ENCODE measurements at regions not wholly inside any gene's neighbourhood (a gene's known extent, or its start where the extent isn't known, plus 50 kb on each side); places are given as distances from the start of the nearest gene placed in this dataset.

DNA sequence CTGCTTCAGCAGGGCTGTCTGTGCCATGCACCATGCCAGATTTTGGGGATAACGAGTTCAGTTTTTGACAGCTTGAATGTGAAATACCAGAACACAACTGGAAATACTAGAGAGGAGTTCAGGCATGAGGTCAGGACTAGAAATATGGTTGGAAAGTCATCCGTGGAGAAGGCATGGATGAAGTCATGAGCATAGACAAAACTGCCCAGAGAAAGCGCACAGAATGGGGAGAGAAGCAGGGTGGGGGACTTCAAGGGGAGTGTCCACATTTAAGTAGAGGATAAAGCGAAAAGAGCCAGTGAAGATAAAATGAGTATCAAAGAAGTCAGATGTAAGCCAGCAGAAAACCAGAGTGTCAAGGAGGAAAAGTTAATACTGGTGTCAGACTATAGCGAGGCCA lies 653.4 kb upstream of the ARID1B start:
- no peak for DNase-seq

DNA sequence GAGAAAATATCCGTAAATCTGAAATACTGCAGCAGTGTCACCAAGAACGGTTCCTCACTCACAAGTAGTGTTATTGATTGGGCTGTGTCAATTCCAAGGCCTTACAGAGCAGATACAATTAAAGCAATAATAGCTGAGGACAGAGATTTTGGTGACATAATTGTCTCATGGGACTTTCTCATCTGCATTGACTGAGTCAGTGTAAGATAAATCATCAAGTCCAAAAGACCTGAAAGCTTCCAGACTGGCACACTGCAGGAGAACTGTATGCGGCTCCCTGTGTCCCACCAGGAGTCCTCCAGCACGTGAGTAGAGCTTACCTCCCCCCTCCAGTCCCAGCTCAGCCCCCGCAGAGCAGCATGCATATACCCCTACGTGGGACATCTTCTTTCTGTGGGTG lies 655.2 kb upstream of the ARID1B start:
- no peak for DNase-seq

DNA sequence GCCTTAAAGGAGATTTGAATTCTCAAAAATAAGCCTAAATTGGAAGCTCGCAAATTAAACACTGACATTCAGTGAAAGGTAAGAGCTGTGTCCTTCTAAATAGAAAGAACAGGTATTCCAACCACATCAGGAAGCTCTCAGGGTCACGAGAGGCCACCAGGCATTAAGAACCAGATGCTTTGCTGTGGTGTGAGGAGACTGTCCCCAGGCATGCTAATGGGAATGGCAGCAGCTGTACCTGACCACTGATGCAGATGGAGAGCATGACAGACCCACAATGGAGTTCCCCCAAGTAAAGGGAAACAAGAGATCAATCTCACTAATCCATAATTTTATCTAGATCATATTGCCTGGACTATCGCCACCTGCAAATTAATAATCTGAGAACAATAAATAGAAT lies 658.9 kb upstream of the NOX3 start:
- DNase-seq: no peak

DNA sequence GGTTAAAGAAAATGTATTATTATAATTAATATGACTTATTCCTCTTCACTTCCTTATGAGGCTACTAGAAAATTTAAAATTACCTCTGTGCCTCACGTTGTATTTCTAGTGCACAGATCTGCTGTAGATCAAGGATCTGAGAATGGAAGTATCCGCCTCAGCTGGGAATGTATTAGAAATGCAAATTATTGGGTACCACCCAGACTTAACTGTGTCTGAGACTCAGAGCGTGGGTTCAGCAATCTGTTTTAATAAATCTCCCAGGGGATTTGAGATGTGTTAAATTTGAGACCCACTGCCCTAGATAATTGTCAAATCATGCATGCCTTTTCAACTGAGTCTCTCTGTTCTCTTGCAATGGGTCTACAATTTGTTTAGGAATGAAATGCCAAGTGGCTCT lies 658.0 kb upstream of the NOX3 start:
- no peak for DNase-seq

DNA sequence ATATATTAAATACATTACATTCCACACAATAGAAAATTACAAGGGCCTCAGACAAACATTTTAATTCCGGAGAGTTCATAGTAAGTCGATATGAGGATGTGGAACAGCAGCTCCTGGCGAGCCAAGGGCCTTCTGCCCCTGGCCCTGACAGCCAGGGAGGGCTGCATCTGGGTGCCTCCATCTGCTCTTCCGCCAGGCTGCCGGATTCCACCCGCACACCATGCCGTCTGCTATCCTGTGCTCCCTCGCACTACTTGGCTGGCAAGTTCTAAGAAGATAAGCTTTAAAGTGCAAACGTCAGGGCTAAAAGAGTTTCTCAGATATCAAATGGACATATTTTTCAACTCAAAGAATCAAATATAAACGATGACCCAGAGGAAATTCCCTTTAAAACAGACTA lies 656.3 kb upstream of the NOX3 start:
- no peak for DNase-seq

DNA sequence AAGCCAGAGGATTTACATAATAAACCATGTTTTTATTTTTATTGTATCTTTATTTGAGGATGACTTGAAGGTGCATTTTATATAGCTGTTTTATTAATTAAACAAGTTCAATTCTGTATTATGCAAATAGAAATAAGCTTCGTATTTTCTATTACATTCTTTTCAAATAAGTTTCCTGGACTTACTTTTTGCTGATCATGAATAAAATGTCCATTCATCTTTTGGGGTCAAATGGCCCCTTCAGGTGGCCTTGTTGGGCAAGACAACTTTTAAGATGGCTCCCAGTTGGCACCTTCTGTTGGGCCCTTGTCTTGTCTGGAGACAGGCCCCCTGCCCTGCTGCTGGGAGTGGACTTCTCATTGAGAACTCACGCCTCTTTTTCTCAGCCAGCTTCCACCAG lies 654.6 kb upstream of the NOX3 start:
- no peak for DNase-seq

DNA sequence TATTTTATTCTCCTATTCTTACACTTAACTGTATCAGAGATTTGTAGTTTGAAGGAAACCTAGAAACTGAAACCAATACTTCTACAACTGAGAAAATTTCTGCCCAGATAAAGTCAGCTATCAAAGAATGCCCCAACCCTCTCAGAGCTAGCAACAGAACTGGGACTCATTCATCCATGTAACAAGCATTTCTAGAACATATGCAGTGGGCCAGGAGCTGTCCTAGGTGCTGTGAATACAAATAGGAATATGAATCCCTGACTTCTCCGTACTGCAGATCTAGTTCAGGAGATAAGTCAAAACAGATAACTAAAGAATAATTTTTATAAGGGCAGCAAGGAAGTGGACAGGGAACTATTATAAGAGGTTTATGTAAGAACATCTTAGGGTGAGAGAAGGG lies 654.1 kb upstream of the NOX3 start:
- DNase-seq: peak; percentile 4

DNA sequence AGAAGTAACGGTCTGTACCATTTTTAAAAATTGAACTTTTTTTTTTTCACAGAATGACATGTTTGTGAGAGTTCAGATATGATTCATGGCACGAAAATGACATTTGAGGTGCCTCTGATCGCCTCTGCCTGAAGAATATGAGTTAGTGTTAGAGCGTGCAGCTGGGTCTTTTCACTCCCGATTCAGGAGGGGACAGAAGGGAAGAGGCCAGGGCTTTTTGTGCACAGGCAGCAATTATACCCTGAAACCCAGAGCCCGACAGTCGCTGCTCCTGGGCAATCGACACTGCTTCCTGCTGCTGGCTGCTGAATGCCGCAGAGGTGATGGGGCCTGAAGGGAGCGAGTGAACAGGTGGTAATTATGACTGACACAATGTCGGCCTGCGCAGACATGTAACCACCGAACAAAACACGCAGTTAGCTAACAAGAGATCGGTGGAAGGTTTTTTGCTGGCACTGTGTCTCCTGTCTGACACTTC lies 652.0 kb upstream of the NOX3 start:
- peak; percentile 50 for DNase-seq

DNA sequence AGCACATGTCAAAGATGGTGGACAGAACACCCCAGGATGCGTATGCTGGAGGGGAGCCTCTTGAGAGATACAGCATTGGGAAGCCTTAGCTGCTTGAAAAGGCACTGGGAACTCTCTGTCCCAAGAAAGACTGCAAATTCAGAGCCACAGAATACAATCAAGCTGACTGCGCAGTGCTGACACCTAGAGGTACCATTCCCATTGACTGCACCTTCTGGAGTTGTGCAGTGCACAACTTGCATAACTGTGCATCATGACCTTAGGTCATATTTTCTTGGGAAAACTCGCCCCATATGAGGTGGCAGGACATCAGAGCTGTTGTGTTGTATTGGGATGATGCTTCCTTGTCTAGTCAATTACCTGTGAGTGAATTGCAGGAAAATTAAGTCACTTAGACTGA lies 646.5 kb upstream of the NOX3 start:
- no peak for DNase-seq

DNA sequence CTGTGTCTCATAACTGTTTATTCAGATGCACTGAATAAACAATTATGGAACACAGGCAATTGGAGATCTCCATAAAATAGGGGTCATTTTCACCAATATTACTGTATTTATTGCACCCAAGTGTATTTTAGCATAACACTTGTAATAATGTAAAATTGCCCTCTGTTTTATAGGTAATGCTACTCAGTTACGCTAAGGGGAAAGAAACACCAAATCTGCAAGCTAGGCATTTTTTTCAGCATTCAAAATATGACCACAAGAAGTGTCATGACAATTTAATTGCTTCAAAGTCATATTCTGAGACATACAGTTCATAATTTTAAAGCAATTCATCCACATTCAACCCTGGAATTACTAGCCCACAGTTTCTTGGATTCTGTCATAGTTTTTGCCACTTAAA lies 643.2 kb upstream of the NOX3 start:
- DNase-seq: no peak

DNA sequence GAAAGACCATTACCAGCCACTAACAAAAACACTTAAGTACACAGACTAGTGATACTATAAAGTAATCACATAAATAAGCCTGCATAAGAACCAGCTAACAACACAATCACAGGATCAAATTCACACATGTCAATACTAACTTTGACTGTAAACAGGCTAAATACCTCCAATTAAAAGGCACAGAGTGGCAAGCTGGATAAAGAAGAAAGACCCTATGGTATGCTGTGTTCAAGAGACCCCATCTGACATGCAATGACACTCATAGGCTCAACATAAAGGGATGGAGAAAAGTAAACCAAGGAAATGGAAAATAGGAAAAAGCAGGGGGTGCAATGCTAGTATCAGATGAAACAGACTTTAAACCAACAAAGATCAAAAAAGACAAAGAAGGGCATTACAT lies 631.8 kb upstream of the NOX3 start:
- no peak for DNase-seq

DNA sequence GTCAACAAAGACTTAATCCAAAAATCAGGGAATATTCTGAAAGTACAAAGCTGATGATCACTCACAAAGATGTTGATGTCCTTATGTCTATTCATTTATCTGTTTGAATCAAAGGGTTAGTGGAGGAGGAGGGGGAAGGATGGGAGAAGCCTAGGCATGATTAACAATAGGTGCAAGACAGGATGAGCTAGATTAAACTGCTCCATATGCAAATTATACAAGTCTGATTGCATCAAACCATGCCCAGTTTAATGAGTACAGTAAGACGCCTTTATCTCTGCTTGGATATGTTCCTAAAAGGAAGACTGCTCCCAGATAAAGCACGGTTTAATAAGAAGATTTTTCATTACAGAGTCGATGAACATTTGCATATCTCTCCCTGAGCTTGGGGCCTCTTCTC lies 626.4 kb upstream of the NOX3 start:
- no peak for DNase-seq

DNA sequence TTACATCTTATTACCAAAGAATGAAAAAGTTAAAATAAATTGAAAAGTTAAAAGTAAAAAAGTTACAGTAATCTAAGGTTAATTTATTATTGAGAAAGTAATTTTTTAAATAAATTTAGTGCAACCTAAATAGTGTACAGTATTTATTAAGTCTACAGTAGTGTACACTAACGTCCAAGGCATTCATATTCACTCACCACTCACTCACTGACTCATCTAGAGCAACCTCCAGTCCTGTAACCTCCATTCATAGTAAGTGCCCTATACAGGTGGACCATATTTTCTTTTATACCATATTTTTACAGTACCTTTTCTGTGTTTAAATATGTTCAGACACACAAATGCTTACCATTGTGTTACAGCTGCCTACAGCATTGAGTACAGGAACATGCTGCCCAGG lies 624.7 kb upstream of the NOX3 start:
- no peak for DNase-seq

DNA sequence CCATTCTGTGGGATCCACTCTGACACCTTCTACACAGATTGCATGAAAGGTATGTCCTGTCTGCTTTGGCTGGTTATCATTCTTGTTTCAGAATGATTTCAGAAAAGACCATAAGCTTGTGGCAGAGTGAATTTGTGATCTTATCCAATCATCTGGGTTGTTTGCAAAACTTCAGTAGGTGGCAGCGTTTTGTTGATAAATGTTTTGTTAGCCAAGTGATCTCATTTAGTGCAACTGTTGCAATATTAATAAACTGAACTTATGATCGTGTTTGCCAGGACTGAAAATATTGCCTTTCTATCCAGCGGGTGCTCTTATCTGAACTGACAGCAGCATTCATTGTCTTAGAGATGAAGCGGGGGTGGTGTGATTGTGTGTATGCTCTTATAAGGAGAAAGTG lies 613.2 kb upstream of the NOX3 start:
- peak; percentile 2 for DNase-seq

DNA sequence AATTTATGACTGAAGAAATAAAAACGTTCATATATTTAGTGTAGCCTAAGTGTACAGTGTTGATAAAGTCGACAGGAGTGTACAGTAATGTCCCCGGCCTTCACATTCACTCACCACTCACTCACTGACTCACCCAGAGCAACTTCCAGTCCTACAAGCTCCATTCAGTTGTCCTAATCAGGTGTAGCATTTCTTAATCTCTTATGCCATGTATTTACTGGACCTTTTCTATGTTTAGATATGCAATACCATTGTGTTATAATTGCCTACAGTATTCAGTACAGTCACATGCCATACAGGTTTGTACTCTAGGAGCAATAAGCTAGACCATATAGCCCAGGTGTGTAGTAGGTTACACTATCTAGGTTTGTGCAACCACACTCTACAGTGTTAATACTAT lies 610.2 kb upstream of the NOX3 start:
- DNase-seq: no peak

DNA sequence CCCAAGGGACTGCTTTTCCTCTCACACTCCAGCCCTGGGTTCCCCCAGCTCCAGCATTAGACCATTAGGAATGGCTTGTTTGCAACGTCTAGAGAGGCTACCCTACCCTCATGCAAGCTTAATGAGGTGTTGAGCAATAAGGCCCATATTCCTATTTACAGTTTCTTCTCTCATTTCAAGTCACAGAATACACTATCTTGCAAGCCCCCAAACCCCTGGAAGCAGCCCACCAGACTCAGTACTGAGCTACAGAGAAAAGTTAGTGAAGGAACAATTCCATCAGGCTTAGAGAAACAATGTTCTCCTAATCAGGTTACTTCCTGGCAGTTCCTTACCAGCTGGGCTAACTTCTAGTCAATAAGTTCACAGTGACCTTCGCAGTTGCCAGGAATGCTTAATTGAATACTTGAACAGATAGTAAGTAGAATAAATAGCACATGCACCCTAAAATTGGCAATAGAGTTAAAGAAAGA lies 606.5 kb upstream of the NOX3 start:
- no peak for DNase-seq

DNA sequence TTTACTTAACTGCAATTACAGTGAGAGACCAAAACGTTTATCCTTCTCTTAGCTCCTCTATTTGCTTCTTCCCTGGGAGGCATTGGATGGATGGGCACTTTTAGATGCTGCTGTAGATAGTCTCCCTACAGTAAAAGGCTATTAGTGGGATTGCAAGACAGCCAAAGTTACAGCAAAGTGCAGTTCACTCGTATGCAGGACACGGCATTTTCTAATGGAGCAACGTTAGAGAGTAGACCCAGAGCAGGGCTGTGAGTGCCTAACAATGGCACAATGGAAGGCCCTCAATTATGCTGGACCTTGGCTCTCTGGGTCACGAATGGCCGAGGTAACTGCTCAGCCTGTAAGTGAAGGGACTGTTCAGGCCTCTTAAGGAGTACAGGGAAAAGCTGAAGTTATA lies 605.8 kb upstream of the NOX3 start:
- DNase-seq: no peak

DNA sequence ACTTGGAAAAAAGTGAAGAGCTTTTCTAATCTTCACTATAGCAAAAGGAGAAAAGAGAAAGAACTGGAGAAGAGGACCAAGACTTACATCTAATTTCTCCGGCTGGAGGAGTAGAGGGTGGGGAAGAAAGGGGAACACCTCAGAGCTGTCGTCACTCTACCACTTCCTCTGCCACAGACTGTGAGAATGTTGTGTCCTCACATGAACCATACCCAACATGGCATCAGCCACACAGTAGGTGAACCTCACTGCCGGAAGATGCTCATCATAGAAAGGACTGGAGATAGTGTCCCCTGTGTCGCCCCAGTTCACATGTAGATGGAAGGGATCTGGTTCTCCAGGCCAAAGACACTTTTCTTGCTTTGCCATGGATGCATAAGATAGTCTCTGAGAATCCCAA lies 604.4 kb upstream of the NOX3 start:
- no peak for DNase-seq

DNA sequence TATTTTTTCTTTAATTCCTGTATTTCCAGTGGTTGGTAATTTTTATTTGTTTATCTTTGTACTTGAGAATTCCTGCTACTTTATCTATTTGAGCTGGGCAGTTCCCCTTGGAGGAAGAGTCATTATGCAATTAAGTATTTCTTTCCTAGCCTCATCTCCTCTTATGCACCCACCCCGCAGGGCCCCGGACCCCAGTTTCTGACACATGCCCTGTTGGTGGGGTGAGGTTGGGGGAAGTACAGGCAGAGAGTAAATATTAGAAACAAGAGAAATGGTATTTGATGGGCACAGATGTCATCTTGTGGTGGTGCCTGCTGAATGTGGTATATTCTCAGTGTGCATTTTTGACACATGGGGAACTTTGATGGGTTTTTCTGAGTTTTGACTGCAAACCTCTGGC lies 602.7 kb upstream of the NOX3 start:
- no peak for DNase-seq

DNA sequence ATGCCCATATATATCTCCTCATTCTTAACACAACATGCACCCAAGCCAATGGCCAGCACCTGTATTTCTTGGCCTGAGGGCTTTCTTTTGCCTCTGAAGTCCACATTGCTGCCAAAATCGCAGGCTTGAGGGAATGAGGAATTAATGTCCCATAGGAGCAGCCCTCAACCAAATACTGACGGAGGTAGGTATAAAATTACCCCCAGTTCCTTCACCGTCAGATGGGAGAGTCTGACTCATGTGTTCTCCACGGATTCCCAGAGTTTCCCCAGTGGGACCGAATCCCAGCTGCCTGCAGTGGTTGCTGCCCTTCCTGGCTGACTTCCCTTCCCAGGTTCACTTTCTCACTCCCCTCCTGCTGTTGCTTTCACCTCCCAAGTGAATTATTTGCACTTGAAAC lies 602.2 kb upstream of the NOX3 start:
- DNase-seq: no peak

DNA sequence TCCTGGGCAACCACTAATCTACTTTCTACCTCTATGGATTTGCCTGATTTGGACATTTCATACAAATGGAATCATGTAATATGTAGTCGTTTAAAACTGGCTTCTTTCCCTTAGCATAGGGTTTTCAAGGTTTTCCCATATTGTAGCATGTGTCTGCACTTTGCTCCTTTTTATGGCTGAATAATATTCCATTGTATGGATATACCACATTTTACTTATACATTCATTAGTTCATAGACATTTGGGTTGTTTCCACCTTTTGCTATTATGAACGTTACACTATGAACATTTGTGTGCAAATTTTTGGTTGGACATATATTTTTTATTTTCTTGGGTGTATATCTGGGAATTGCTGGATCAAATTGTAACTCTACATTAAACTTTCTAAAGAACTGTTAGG lies 600.4 kb upstream of the NOX3 start:
- no peak for DNase-seq

DNA sequence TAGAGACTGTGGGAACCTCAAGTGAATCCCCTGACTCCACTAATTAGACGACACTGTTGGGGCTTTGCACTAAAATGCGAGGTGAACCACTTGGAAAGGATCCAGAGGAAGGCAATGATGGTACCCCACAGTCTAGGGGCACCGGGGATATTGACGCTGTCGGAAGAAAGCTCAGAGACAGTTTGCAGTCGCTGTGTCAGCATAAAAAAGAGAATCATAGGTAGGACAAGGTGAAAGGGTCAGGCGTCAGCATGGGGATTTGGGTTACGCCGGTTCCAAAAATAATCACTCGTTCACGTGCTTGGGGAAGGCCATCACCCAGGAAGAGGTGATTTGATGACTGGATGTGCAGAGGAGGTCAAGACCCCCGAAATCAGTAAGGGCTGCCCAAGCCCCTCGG lies 598.0 kb upstream of the NOX3 start:
- no peak for DNase-seq

DNA sequence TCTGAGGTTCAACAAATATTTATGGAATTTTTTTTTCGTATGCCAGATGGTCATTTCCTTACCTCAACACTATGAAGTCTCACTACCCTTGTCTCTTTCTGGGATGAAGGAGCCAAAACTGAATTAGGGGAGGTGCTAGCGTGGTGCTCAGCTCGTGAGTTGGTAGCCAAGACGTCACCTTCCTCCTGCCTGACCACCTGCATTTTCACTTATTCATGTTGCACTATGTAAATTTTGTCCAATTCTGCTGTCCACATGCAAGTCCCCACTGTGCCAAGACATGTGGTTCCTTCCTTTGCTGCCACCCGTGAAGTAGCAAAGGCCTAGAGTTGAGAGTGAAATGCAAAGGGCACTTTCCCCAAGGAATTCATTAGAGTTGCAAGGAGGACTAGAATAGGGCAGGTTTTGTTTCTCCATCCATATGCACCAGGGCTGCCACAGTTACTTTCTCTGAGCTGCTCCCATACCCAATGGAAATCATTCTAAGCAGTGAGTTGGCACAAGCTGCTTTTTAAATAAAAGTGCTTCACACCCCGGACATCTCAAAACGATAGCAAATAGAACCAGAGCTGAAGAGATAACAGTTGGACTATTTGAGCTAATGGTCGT lies 591.3 kb upstream of the NOX3 start:
- DNase-seq: no peak

DNA sequence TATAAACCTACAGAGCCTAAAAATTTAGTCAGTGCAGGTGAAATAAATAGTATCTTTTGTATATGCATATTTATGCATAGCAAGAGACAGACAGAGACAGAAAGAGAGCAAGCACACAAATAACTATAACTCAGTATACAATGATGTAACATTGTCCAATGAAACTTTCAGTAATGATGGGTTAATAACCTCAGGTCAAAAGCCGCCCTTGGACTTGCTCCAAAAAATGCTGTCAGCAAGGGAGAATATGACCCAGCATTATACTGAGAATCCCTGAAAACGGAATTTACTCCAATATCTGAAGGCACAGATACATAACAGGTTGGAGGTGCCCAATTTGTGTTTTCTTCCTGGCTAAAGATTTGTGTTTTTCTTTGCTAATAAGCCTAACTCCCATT lies 590.6 kb upstream of the NOX3 start:
- DNase-seq: no peak

All from tongue (tissue), 1 donor.